Lower lobe of right lung (tissue), 2 donors: ENCODE measurements at regions not wholly inside any gene's neighbourhood (a gene's known extent, or its start where the extent isn't known, plus 50 kb on each side); places are given as distances from the start of the nearest gene placed in this dataset.

Experiments
- ATAC-seq, 2 donors: fragments of 200-7000 bp; cut with Tn5 transposase; one replicate each; pipeline ENCODE4 v1.9.1; 2020 to 2022; ENCODE audit warnings: mild to moderate bottlenecking in 2 of 2, moderate library complexity in 2 of 2
- DNase-seq: peaks from one replicate; pipeline ENCODE4 v3.0.0-alpha.2; 2020
- H3K27ac ChIP-seq: fragments of 200-600 bp; one replicate; pipeline ENCODE4 v1.8.0; 2022
- H3K27me3 ChIP-seq: fragments of 200-600 bp; one replicate; pipeline ENCODE4 v1.8.0; 2022; ENCODE audit warnings: low read depth
- H3K36me3 ChIP-seq: fragments of 200-600 bp; one replicate; pipeline ENCODE4 v1.8.0; 2022; ENCODE audit warnings: mild to moderate bottlenecking
- H3K4me1 ChIP-seq: fragments of 200-600 bp; one replicate; pipeline ENCODE4 v1.8.0; 2022
- H3K4me3 ChIP-seq: fragments of 200-600 bp; one replicate; pipeline ENCODE4 v1.8.0; 2022; ENCODE audit warnings: mild to moderate bottlenecking
- H3K9me3 ChIP-seq: fragments of 200-600 bp; one replicate; pipeline ENCODE4 v1.8.0; 2022
- intact Hi-C: fragments of 100-400 bp; cut with DNase I; formaldehyde crosslinking; loops from one replicate; pipeline ENCODE4 v1.11.0; 2022
- TF ChIP-seq, protein P1 (sequence below): fragments of 200-600 bp; IDR thresholded peaks from one replicate; pipeline ENCODE4 v1.8.0; 2022; ENCODE audit warnings: antibody characterized with exemption, mild to moderate bottlenecking
- donor health status: DM: no; HTN: yes; CAD: no; lungs with severe emphysema.

DNA sequence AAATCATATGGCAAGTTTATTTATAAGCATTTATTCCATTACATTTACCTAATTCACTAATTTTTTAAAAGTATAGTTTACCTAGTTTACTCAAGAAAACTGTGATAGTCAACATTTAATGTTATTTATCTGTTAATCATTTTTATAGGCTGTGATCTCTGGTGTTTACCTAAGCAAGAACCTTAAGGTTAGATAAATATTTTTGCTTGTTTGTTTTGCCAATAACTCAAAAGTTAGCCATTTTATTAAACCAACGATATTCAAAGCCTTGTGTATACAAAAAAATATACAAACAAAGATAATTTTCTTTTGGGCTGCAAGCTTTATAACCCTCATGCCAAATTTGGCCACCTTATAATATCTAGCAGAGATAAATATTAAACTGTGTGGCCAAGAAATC is 157.3 kb downstream of the SLCO1B3 start:
- DNase-seq = no peak
- H3K9me3 ChIP-seq = no peaks in the 10 kb centered on the region
- TF ChIP-seq, protein P1, sequence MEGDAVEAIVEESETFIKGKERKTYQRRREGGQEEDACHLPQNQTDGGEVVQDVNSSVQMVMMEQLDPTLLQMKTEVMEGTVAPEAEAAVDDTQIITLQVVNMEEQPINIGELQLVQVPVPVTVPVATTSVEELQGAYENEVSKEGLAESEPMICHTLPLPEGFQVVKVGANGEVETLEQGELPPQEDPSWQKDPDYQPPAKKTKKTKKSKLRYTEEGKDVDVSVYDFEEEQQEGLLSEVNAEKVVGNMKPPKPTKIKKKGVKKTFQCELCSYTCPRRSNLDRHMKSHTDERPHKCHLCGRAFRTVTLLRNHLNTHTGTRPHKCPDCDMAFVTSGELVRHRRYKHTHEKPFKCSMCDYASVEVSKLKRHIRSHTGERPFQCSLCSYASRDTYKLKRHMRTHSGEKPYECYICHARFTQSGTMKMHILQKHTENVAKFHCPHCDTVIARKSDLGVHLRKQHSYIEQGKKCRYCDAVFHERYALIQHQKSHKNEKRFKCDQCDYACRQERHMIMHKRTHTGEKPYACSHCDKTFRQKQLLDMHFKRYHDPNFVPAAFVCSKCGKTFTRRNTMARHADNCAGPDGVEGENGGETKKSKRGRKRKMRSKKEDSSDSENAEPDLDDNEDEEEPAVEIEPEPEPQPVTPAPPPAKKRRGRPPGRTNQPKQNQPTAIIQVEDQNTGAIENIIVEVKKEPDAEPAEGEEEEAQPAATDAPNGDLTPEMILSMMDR = no peak
- no peaks in the 10 kb centered on the region for H3K36me3 ChIP-seq
- no peaks in the 10 kb centered on the region for H3K4me1 ChIP-seq
- no peaks in the 10 kb centered on the region for H3K27me3 ChIP-seq
- H3K27ac ChIP-seq = no peak overlapping the region
- no peak overlapping the region for H3K4me3 ChIP-seq
- intact Hi-C loops = no loop called here
- no peak for ATAC-seq

DNA sequence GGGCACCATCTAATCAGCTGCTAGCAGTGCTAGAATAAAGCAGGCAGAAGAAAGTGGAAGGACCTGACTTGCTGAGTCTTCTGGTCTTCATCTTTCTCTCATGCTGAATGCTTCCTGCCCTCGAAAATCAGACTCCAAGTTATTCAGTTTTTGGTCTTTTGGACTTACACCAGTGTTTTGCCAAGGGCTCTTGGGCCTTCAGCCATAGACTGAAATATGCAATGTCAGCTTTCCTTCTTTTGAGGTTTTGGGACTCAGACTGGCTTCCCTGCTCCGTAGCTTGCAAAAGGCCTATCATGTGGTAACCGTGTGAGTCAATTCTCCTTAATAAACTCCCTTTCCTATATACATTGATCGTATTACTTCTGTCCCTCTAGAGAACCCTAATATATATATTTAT is 159.3 kb downstream of the SLCO1B3 start:
- ATAC-seq (no peak), DNase-seq (no peak)
- intact Hi-C loops = no loop called here
- H3K4me1 ChIP-seq = no peaks in the 10 kb centered on the region
- no peaks in the 10 kb centered on the region for H3K9me3 ChIP-seq
- no peaks in the 10 kb centered on the region for H3K27me3 ChIP-seq
- no peak overlapping the region for H3K4me3 ChIP-seq
- TF ChIP-seq, protein P1 = no peak
- no peaks in the 10 kb centered on the region for H3K36me3 ChIP-seq
- no peak overlapping the region for H3K27ac ChIP-seq

DNA sequence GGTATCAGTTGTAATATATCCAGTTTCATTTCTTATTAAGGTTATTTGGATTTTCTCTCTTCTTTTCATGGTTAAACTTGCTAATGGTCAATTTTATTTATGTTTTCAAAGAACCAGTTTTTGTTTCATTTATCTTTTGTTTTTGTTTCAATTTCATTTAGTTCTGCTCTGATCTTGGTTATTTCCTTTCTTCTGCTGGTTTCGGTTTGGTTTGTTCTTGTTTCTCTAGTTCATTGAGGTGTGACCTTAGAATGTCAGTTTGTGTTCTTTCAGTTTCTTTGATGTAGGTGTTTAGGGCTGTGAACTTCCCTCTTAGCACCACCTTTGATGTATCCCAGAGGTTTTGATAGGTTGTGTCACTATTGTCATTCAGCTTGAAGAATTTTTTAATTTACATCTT is 145.6 kb upstream of the SLCO1B1 start:
- H3K4me1 ChIP-seq = no peaks in the 10 kb centered on the region
- TF ChIP-seq, protein P1 = no peak
- no peaks in the 10 kb centered on the region for H3K36me3 ChIP-seq
- DNase-seq (no peak), ATAC-seq (no peak)
- intact Hi-C loops = no loop called here
- no peaks in the 10 kb centered on the region for H3K27me3 ChIP-seq
- H3K4me3 ChIP-seq = no peak overlapping the region
- no peak overlapping the region for H3K27ac ChIP-seq
- H3K9me3 ChIP-seq = peaks cover 11% of the 10 kb centered on the region

DNA sequence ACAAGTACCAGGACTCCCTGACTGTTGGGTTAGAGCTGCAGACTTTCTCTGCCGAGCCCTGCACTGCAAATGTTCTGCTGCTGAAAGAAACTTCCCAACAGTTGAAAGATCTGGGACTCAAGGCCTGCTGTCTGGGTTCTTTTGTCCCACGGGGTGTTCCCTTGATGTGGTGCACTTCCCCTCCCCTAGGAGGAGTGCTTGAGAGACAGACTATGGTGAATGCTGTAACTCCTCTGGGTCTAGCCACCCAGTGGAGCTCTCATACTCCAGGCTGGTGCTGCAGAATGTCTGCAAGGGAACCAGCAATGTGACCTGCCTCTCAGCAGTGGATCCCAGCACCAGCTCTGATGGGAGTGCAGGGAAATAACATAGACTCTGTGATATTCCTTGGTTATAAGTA is 129.2 kb upstream of the SLCO1B1 start:
- no peak for ATAC-seq
- TF ChIP-seq, protein P1 = no peak
- no peak for DNase-seq
- Histone ChIP-seq H3K27me3 (no peaks in the 10 kb centered on the region), H3K4me1 (no peaks in the 10 kb centered on the region), H3K9me3 (no peaks in the 10 kb centered on the region), H3K4me3 (no peak overlapping the region), H3K36me3 (no peaks in the 10 kb centered on the region), H3K27ac (no peak overlapping the region)
- intact Hi-C loops = no loop called here

DNA sequence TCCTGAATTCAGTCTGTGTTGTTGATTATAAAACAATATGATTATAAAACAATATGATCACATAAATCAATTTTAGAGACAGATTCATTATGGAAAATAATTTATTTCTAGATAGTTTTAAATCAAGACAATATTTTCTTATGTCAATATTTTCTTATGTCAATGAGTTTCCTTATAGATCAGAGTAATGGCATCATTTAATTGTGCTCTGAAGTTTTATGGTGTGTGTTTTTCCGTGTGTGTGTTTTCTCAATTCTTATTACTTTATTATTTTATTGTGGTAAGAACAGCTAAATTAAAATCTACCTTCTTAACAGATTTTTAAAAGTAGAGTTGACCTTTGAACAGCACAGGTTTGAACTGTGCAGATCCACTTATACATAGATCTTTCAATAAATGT is 105.3 kb upstream of the SLCO1B1 start:
- H3K36me3 ChIP-seq = no peaks in the 10 kb centered on the region
- no peaks in the 10 kb centered on the region for H3K27me3 ChIP-seq
- intact Hi-C loops = no loop called here

More for the DNA sequence above, 105.3 kb upstream of the SLCO1B1 start:
- DNase-seq (no peak), ATAC-seq (no peak)
- Histone ChIP-seq H3K27ac (no peak overlapping the region), H3K9me3 (no peaks in the 10 kb centered on the region), H3K4me3 (no peak overlapping the region), H3K4me1 (no peaks in the 10 kb centered on the region)
- TF ChIP-seq, protein P1 = no peak
